PC-9 (cell line): ENCODE measurements at regions not wholly inside any gene's neighbourhood (a gene's known extent, or its start where the extent isn't known, plus 50 kb on each side); places are given as distances from the start of the nearest gene placed in this dataset.

Source experiments
- BruUV-seq: library from RNA; stranded (reverse); fragments of 400-500 nt; replicated peaks from 2 replicates; lab custom pipeline; 2021; lab: Mats Ljungman, UMichigan
- CTCF ChIA-PET: fragments of 300-600 bp; sonication (Branson Sonifier 250); formaldehyde crosslinking; loops from one replicate; lab custom pipeline; 2022; ENCODE audit warnings: antibody characterized with exemption; lab: Charles Lee
- POLR2A ChIA-PET: fragments of 300-600 bp; sonication (Branson Sonifier 250); formaldehyde crosslinking; loops from one replicate; lab custom pipeline; 2022; ENCODE audit warnings: antibody characterized with exemption; ENCODE audit not compliant: unreplicated experiment; lab: Charles Lee
- DNase-seq, 2 experiments: peaks; one replicate each; pipeline versions ENCODE4 v3.0.0 to v3.0.0-alpha.2; 2015 to 2022; ENCODE audit warnings: mixed read lengths in 1 of 2
- H2AFZ ChIP-seq: fragments of 200-600 bp; sonication (generic); 2 replicates; pipeline ENCODE4 v1.8.1; 2017; ENCODE audit warnings: antibody characterized with exemption
- H3F3A ChIP-seq: fragments of 200-600 bp; sonication (generic); 2 replicates; pipeline ENCODE4 v1.8.1; 2017; ENCODE audit warnings: antibody characterized with exemption, mild to moderate bottlenecking, low read depth; ENCODE audit not compliant: insufficient read depth
- H3K27ac ChIP-seq: fragments of 200-600 bp; sonication (generic); 2 replicates; pipeline ENCODE4 v1.6.1; 2016; ENCODE audit warnings: mixed run types
- H3K27me3 ChIP-seq: fragments of 200-600 bp; sonication (generic); 2 replicates; pipeline ENCODE4 v1.6.1; 2016; ENCODE audit warnings: low read depth, mixed run types; ENCODE audit not compliant: insufficient read depth
- H3K36me3 ChIP-seq: fragments of 200-600 bp; sonication (generic); 2 replicates; pipeline ENCODE4 v1.6.1; 2016; ENCODE audit warnings: low read depth, mixed run types
- H3K4me1 ChIP-seq: fragments of 200-600 bp; sonication (generic); replicated peaks from 2 replicates; pipeline ENCODE4 v1.6.1; 2016; ENCODE audit warnings: mixed run types; ENCODE audit not compliant: insufficient read depth
- H3K4me2 ChIP-seq: fragments of 200-600 bp; sonication (generic); 2 replicates; pipeline ENCODE4 v1.6.1; 2017; ENCODE audit warnings: mixed run types
- H3K4me3 ChIP-seq: fragments of 200-600 bp; sonication (generic); 2 replicates; pipeline ENCODE4 v1.6.1; 2016; ENCODE audit warnings: mixed run types
- H3K79me2 ChIP-seq: fragments of 200-600 bp; sonication (generic); 2 replicates; pipeline ENCODE4 v1.6.1; 2017; ENCODE audit warnings: low read depth, mixed run types
- H3K9me2 ChIP-seq: fragments of 200-600 bp; sonication (generic); 2 replicates; pipeline ENCODE4 v1.8.1; 2017; ENCODE audit warnings: mild to moderate bottlenecking; ENCODE audit not compliant: insufficient read depth
- H3K9me3 ChIP-seq: fragments of 200-600 bp; sonication (generic); 2 replicates; pipeline ENCODE4 v1.8.1; 2016; ENCODE audit warnings: low read depth; ENCODE audit not compliant: insufficient read depth
- H4K20me1 ChIP-seq: fragments of 200-600 bp; sonication (generic); 2 replicates; pipeline ENCODE4 v1.8.1; 2017; ENCODE audit not compliant: insufficient read depth
- CTCF ChIP-seq: fragments of 200-600 bp; sonication (generic); conservative IDR thresholded peaks from 2 replicates; pipeline ENCODE4 v1.6.1; 2017; ENCODE audit warnings: mixed run types, antibody characterized with exemption, mild to moderate bottlenecking, moderate library complexity
- EZH2 ChIP-seq: fragments of 200-600 bp; sonication (generic); IDR thresholded peaks from 2 replicates; pipeline ENCODE4 v1.8.0; 2017; ENCODE audit warnings: antibody characterized with exemption, low read depth
- intact Hi-C: fragments of 100-400 bp; cut with micrococcal nuclease; formaldehyde crosslinking; loops from one replicate; pipeline ENCODE4 v1.10.0; 2022; ENCODE audit not compliant: unreplicated experiment

GRCh38 chr1:234776876-234777855 is 167.2 kb upstream of the IRF2BP2 start:
- Histone ChIP-seq H3K4me3 (no peak overlapping the region), H3K9me3 (peaks cover 3% of the 10 kb centered on the region; the same call in 1 of the 2 replicates), H2AFZ (no peak overlapping the region), H3K79me2 (no peaks in the 10 kb centered on the region), H4K20me1 (no peaks in the 10 kb centered on the region), H3F3A (peaks cover 9% of the 10 kb centered on the region), H3K27ac (no peak overlapping the region), H3K36me3 (no peaks in the 10 kb centered on the region), H3K4me2 (no peak overlapping the region), H3K9me2 (no peaks in the 10 kb centered on the region), H3K27me3 (no peaks in the 10 kb centered on the region), H3K4me1 (peaks cover 6% of the 10 kb centered on the region)
- intact Hi-C loops = no loop called here
- BruUV-seq = no TSS peak
- TF ChIP-seq EZH2 = no peak
- no peak for TF ChIP-seq CTCF
- POLR2A ChIA-PET = no interaction called here
- no peak for DNase-seq
- CTCF ChIA-PET = no interaction called here

- Histone ChIP-seq H3K79me2 (no peaks in the 10 kb centered on the region), H3F3A (peaks cover 17% of the 10 kb centered on the region), H2AFZ (no peak overlapping the region), H3K4me3 (no peak overlapping the region), H3K4me1 (peaks cover 14% of the 10 kb centered on the region), H3K9me3 (no peaks in the 10 kb centered on the region), H4K20me1 (no peaks in the 10 kb centered on the region), H3K27me3 (no peaks in the 10 kb centered on the region), H3K9me2 (no peaks in the 10 kb centered on the region), H3K4me2 (no peak overlapping the region), H3K27ac (no peak overlapping the region), H3K36me3 (no peaks in the 10 kb centered on the region)
- ChIA-PET CTCF (no interaction called here), POLR2A (interaction anchor here (0.7 kb wide), 1 partner anchor 165 kb away, joined by 3 read pairs; no protein-coding TSS in a partner anchor)
- intact Hi-C loops = no loop called here
- BruUV-seq = no TSS peak
- DNase-seq = no peak
- no peak for TF ChIP-seq CTCF
- no peak for TF ChIP-seq EZH2
Observed at GRCh38 chr1:234776256-234776875, 166.4 kb upstream of the IRF2BP2 start.

GRCh38 chr1:234775477-234776246 is 165.7 kb upstream of the IRF2BP2 start:
- TF ChIP-seq EZH2 (no peak), CTCF (no peak)

More at GRCh38 chr1:234775477-234776246, 165.7 kb upstream of the IRF2BP2 start:
- H3K9me3 ChIP-seq = no peaks in the 10 kb centered on the region
- POLR2A ChIA-PET = interaction anchor here (0.7 kb wide), 1 partner anchor 164 kb away, joined by 3 read pairs; no protein-coding TSS in a partner anchor
- H3K27ac ChIP-seq = no peak overlapping the region
- no peaks in the 10 kb centered on the region for H3K36me3 ChIP-seq
- no peaks in the 10 kb centered on the region for H4K20me1 ChIP-seq
- no peak overlapping the region for H3K4me3 ChIP-seq
- CTCF ChIA-PET = interaction anchor here (0.5 kb wide), 1 partner anchor 1827 kb away, joined by 3 read pairs; no protein-coding TSS in a partner anchor
- H3K79me2 ChIP-seq = no peaks in the 10 kb centered on the region
- DNase-seq = peak in 1 of 2 experiments; percentile 48
- no peaks in the 10 kb centered on the region for H3K9me2 ChIP-seq
- intact Hi-C loops = no loop called here
- H3K4me2 ChIP-seq = no peak overlapping the region
- peaks cover 21% of the 10 kb centered on the region for H3K4me1 ChIP-seq
- H2AFZ ChIP-seq = no peak overlapping the region
- BruUV-seq = no TSS peak
- peaks cover 23% of the 10 kb centered on the region for H3F3A ChIP-seq
- H3K27me3 ChIP-seq = no peaks in the 10 kb centered on the region
